AML-193 (cell line): ENCODE measurements at regions not wholly inside any gene's neighbourhood (a gene's known extent, or its start where the extent isn't known, plus 50 kb on each side); places are given as distances from the start of the nearest gene placed in this dataset.
"Not testable (repeated sequence)": the region's sequence is repeated elsewhere in the genome, so short reads cannot be mapped to it uniquely, and the experiment has no call there.

Experiments
- DNase-seq, 2 experiments: peaks; one replicate each; lab custom pipeline; 2025; lab: John Stamatoyannopoulos, UW

DNA sequence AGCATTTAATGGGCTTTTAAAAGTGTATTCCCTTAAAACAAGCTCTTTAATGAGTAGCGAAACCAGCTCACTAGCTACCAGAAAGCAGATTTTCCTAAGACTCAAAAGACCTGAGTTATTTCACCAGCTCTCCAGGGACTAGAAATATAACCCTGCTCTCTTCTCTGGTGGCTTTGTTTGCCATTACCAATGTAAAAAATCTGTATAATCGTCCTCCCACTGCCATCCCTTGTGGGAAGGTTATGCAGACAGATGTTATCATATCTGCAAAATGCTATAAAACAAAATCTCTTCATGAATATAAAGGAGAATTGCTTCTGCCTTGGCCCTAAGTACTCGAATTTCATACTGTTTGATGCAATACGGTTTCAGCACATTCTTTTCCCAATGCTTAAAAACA lies 335.2 kb downstream of the NUP35 start:
- no peak for DNase-seq

DNA sequence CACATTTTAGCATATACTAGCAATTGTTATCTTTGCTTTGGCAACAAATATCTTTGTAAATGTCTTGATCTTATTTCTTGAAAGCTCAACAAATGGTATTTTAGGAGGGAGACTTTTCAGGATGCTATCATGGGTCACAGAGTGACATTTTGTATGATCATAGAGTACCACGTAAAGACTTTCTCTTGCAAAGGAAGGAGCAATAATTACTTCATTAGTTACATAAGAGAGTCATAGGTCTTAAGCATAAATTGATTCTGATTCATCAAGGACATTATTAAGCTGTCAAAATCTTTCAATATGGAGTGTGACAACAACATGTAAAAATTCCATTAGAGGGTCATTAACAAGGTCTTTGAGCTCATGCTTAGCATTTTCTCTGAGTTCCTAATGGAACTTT lies 339.6 kb downstream of the NUP35 start:
- DNase-seq: no peak

GRCh38 chr2:183465048-183465447 lies 340.8 kb downstream of the NUP35 start:
- DNase-seq: no peak

GRCh38 chr2:183474912-183475695 lies 350.9 kb downstream of the NUP35 start:
- no peak for DNase-seq

GRCh38 chr2:183476490-183476889 lies 352.2 kb downstream of the NUP35 start:
- DNase-seq: no peak

DNA sequence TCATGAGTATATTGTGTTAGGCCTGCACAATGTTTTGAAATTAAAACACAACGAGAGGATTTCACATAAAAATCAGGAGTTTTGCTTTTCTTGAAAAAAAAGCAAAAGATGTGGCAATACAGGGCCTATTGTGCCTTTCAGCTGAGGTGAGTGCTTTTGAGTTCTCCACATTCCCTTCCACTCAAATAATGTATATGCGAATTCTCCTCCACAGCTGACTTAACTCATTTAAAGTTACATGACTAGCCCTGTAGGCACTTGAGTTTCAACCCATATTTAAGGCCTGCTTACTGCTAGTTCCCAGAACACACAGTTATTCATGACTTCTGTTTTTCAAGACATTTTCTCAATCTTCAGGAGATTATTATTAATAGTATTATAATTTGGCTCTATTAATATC lies 353.1 kb downstream of the NUP35 start:
- DNase-seq: no peak

DNA sequence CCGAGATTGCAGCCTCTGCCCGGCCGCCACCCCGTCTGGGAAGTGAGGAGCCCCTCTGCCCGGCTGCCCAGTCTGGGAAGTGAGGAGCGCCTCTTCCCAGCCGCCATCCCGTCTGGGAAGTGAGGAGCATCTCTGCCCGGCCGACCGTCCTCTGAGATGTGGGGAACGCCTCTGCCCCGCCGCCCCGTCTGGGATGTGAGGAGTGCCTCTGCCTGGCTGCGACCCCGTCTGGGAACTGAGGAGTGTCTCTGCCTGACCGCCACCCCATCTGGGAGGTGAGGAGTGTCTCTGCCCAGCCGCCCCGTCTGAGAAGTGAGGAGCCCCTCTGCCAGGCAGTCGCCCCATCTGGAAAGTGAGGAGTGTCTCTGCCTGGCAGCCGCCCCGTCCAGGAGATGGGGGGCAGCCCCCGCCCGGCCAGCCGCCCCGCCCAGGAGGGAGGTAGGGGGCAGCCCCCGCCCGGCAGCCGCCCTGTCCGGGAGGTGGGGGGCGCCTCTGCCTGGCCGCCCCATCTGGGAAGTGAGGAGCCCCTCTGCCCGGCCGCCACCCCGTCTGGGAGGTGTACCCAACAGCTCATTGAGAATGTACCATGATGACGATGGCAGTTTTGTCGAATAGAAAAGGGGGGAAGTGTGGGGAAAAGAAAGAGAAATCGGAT lies 354.8 kb downstream of the NUP35 start:
- DNase-seq: not testable (repeated sequence)

DNA sequence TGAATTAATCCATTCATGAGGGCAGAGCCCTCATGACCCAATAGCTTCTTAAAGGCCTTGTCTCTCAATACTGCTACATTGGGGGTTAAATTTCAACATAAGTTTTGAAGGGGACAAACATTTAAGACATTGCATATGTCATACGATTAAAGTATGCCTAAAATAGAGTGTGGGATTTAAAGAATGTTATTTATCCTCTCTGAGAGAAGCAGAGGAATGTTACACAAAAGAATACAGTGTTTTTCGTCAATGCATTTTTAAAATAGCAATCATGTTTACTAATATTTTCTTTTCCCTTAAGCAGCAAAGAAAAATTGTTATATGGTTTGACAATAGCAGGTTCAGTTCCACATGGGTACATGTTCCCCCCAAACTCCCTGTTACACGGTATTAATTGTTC lies 363.1 kb downstream of the NUP35 start:
- no peak for DNase-seq

- no peak for DNase-seq
Measured at GRCh38 chr2:183488421-183488820, 364.2 kb downstream of the NUP35 start.

DNA sequence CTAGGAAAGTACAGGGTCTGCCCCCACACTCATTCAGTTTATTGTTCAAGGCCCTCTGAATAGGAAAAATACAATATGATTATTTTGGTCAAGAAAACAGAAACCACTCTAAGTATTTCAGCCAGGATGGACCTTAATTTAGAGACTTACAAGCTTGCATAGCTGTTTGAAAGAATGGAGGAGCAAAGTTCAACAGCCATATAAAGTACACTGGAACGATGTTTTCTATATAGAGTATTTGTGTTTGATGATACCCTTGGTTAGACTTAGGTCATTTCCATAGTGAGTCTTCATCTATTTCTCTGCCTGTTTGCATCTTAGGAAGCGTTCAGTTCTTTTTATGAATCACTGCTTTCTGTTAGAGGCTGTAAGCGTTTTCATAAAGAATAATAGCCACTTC lies 366.2 kb downstream of the NUP35 start:
- DNase-seq: no peak

DNA sequence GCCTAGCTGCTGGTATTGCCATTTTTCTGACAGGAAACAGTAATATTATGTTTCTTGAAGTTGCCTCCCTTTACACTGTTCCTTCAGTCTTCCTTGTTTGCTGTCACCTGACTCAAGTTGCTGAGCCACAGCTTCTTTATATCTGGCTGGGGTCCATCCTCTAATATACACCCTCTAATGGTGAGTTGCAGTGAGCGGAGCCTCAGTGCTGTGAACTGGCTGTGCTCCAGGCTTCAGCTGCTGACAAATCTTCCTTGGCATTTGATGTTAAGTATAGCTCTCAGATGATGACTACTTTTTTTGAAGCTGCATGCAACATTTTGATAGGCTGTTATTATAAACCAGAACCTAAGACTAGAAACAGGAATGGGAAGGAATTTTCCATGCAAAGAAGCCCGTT lies 366.7 kb downstream of the NUP35 start:
- DNase-seq: no peak

- no peak for DNase-seq
Measured at GRCh38 chr2:183493040-183493439, 368.8 kb downstream of the NUP35 start.

GRCh38 chr2:183495079-183495478 lies 370.8 kb downstream of the NUP35 start:
- no peak for DNase-seq

- no peak for DNase-seq
Measured at GRCh38 chr2:183495589-183496267, 371.5 kb downstream of the NUP35 start.

- no peak for DNase-seq
Measured at GRCh38 chr2:183497861-183498260, 373.6 kb downstream of the NUP35 start.

- DNase-seq: no peak
Measured at GRCh38 chr2:183505911-183506310, 381.7 kb downstream of the NUP35 start.

- no peak for DNase-seq
Measured at GRCh38 chr2:183511154-183511553, 386.9 kb downstream of the NUP35 start.

DNA sequence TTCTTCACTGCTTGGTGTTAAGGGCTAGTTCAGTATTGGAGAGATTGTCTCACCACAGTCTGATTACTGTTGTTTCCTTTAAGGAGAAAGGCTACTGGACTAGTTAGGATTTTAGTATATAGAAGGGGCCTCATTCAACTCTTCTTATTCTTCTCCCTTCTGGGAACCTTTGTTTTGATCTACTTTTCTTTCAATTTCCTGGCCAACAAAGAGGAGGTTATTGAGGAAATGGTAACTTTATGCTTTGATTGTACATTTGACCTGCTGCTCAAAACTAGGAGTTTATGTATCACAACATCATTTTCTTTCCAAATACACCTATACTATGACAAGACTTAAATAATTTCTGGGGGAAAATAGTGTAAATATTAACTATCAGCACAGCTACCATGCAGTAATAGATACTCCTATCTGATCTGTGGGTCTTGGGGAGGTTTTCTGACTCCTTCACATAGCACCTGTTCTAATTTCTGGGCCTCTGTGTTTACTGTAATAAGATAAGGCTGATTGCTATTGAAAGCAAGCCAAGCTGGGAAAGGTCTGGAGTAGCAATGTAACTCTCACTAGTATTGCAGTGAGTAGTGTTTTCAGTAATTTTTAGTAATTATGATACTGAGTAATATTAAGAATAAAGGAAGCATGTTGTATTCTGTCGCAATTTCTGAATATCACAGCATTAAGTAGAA lies 395.3 kb downstream of the NUP35 start:
- DNase-seq: no peak

GRCh38 chr2:183521911-183522310 lies 397.7 kb downstream of the NUP35 start:
- no peak for DNase-seq

- DNase-seq: no peak
Measured at GRCh38 chr2:183522489-183523266, 398.4 kb downstream of the NUP35 start.

- no peak for DNase-seq
Measured at GRCh38 chr2:183530333-183530901, 406.2 kb downstream of the NUP35 start.
